ENCODE measurements at regions not wholly inside any gene's neighbourhood (a gene's known extent, or its start where the extent isn't known, plus 50 kb on each side); places are given as distances from the start of the nearest gene placed in this dataset.
"Not testable (repeated sequence)": the region's sequence is repeated elsewhere in the genome, so short reads cannot be mapped to it uniquely, and the experiment has no call there.

- DNase-seq (ENCODE audit: low read depth in 2 of 3, low spot score in 1 of 3): no peak
Observed at GRCh38 chr16:35798885-35799426, 2339.5 kb downstream of the TP53TG3F start.

GRCh38 chr16:35804465-35804864 is 2345.1 kb downstream of the TP53TG3F start:
- not testable (repeated sequence) for DNase-seq (ENCODE audit: low read depth in 2 of 3, low spot score in 1 of 3)

GRCh38 chr16:35823342-35823741 is 2363.9 kb downstream of the TP53TG3F start:
- no peak for DNase-seq (ENCODE audit: low read depth in 2 of 3, low spot score in 1 of 3)

- no peak for DNase-seq (ENCODE audit: low read depth in 2 of 3, low spot score in 1 of 3)
Observed at GRCh38 chr16:35841632-35842031, 2382.2 kb downstream of the TP53TG3F start.

- no peak for DNase-seq (ENCODE audit: low read depth in 2 of 3, low spot score in 1 of 3)
Observed at GRCh38 chr16:35862242-35862641, 2402.8 kb downstream of the TP53TG3F start.

GRCh38 chr16:35868630-35869029 is 2409.2 kb downstream of the TP53TG3F start:
- no peak for DNase-seq (ENCODE audit: low read depth in 2 of 3, low spot score in 1 of 3)

- no peak for DNase-seq (ENCODE audit: low read depth in 2 of 3, low spot score in 1 of 3)
Observed at GRCh38 chr16:35873472-35873871, 2414.1 kb downstream of the TP53TG3F start.

- no peak for DNase-seq (ENCODE audit: low read depth in 2 of 3, low spot score in 1 of 3)
Observed at GRCh38 chr16:35881654-35882053, 2422.2 kb downstream of the TP53TG3F start.

- DNase-seq (ENCODE audit: low read depth in 2 of 3, low spot score in 1 of 3): no peak
Observed at GRCh38 chr16:35906440-35906839, 2447.0 kb downstream of the TP53TG3F start.

- DNase-seq (ENCODE audit: low read depth in 2 of 3, low spot score in 1 of 3): no peak
Observed at GRCh38 chr16:35908152-35908551, 2448.7 kb downstream of the TP53TG3F start.

GRCh38 chr16:35908942-35909341 is 2449.5 kb downstream of the TP53TG3F start:
- no peak for DNase-seq (ENCODE audit: low read depth in 2 of 3, low spot score in 1 of 3)

- DNase-seq (ENCODE audit: low read depth in 2 of 3, low spot score in 1 of 3): no peak
Observed at GRCh38 chr16:35909351-35909954, 2450.0 kb downstream of the TP53TG3F start.

GRCh38 chr16:35910409-35910808 is 2451.0 kb downstream of the TP53TG3F start:
- no peak for DNase-seq (ENCODE audit: low read depth in 2 of 3, low spot score in 1 of 3)

GRCh38 chr16:35911899-35912298 is 2452.5 kb downstream of the TP53TG3F start:
- no peak for DNase-seq (ENCODE audit: low read depth in 2 of 3, low spot score in 1 of 3)

GRCh38 chr16:35931722-35932121 is 2472.3 kb downstream of the TP53TG3F start:
- no peak for DNase-seq (ENCODE audit: low read depth in 2 of 3, low spot score in 1 of 3)

Measured in stimulated activated CD4-positive, alpha-beta T cell treated with anti-CD3 and anti-CD28 coated beads, Interleukin-12 subunit alpha, Interleukin-12 subunit beta, amount 100 ng/mL, for 48 hours (primary cell).